Epithelial cell of esophagus (primary cell): ENCODE measurements at regions not wholly inside any gene's neighbourhood (a gene's known extent, or its start where the extent isn't known, plus 50 kb on each side); places are given as distances from the start of the nearest gene placed in this dataset.

Source experiments
- DNase-seq: peaks from one replicate; pipeline ENCODE4 v3.0.0; 2010; ENCODE audit warnings: low read depth
- H3K4me3 ChIP-seq: 2 replicates; pipeline ENCODE4 v1.5.1; 2011; ENCODE audit warnings: mild to moderate bottlenecking, low read length, control low read depth
- TF ChIP-seq, protein P1 (sequence below): IDR thresholded peaks from 2 replicates; pipeline ENCODE4 v1.5.1; 2011; ENCODE audit warnings: low read depth, mild to moderate bottlenecking, low read length, control low read depth, inconsistent platforms; ENCODE audit not compliant: insufficient read depth; ENCODE audit errors: missing control alignments

DNA sequence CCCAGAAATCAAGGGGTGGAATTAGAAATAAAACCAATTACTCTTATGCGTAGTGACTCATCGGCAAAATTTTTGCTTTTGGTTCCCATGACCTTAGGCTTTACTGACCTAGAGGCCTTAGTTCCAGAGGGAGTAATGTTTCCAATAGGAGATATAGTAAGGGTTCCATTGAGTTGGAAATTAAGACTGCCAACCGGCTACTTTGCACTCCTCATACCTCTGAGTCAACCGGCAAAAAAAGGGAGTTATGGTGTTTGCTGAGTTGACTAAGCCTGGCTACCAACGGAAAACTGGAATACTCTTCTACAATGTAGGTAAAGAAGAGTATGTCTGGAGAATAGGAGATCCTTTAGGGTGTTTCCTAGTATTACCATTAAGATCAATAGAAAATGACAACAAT lies 919.8 kb downstream of the CENPC start:
- TF ChIP-seq, protein P1, sequence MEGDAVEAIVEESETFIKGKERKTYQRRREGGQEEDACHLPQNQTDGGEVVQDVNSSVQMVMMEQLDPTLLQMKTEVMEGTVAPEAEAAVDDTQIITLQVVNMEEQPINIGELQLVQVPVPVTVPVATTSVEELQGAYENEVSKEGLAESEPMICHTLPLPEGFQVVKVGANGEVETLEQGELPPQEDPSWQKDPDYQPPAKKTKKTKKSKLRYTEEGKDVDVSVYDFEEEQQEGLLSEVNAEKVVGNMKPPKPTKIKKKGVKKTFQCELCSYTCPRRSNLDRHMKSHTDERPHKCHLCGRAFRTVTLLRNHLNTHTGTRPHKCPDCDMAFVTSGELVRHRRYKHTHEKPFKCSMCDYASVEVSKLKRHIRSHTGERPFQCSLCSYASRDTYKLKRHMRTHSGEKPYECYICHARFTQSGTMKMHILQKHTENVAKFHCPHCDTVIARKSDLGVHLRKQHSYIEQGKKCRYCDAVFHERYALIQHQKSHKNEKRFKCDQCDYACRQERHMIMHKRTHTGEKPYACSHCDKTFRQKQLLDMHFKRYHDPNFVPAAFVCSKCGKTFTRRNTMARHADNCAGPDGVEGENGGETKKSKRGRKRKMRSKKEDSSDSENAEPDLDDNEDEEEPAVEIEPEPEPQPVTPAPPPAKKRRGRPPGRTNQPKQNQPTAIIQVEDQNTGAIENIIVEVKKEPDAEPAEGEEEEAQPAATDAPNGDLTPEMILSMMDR, result no peak
- no peak for DNase-seq
- no peak overlapping the region for H3K4me3 ChIP-seq

GRCh38 chr4:66613591-66613990 lies 931.7 kb downstream of the CENPC start:
- DNase-seq, result no peak
- H3K4me3 ChIP-seq, result no peak overlapping the region
- TF ChIP-seq, protein P1, result no peak

DNA sequence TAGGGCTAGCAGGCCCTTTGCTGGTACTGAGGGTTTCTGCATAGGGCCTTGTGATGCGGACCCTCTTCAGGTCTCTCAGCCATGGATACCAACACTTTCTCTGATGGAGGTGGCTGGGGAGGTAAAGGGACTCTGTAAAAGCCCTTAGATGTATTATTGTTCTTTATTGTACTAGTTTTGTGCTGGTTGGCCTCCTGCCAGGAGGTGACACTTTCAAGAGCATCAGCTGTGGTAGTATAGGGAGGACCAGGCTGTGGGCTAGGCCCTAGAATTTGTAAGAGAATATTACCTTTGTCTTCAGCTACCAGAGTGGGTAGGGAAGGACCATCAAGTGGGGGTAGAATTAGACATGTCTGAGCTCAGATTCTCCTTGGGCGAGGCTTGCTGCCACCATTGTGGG lies 936.3 kb downstream of the CENPC start:
- TF ChIP-seq, protein P1, result no peak
- no peak overlapping the region for H3K4me3 ChIP-seq
- no peak for DNase-seq

DNA sequence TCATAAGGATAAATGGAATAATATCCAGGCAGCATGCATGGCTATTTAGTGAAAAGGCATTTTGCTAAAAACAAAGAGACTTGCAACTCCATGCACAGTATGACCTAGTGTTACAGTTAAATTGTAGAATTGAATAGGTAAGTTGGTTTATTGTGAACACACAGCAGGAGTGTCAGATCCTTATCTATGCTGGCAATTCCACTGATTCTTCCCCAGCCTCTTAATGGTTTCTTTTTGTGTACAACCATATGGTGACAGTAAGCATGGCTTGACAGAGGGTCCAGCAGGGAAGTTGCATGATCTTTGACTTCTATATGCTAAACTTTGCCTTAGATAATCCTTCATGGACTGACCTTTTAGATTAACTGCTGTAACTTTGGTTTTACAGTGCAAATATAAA lies 936.6 kb upstream of the EPHA5 start:
- TF ChIP-seq, protein P1, result no peak
- no peak for DNase-seq
- no peak overlapping the region for H3K4me3 ChIP-seq

DNA sequence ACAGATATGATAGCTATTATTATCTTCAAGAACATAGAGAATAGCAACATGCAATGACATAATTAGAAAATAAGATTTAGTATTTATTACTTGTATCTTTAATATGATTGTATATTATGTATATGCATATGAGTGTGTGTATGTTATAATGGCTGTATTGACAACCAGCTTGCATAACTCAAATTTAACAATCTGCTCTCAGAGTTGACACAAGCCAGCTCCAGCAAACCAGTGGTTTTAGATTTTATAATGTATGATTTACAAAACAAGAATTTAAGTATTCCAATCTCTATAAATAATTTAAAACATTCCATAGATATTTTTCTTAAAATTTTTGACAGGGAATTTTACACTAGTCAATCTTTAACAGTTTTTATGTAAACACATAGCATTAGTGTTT lies 935.9 kb upstream of the EPHA5 start:
- no peak for DNase-seq
- no peak overlapping the region for H3K4me3 ChIP-seq
- TF ChIP-seq, protein P1, result no peak

GRCh38 chr4:66604192-66604591 lies 933.9 kb upstream of the EPHA5 start:
- TF ChIP-seq, protein P1, result no peak
- no peak overlapping the region for H3K4me3 ChIP-seq
- DNase-seq, result no peak

DNA sequence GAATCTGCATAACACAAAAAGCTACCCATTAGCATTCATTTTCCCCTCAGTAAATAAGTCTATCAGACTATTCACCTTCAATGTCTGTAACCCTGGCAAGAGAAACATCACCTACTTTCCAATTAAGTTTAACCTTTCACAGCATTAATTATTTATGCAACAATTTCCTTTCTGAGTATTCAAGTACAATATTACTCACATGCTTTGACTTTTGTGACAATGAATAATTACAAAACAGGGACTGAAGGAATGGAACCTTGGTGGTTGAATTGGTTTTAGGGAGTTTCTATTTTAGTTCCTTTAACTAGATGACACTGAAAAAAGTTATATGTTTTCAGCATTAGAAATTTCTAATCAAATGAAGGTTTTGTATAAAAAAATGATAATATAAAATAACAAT lies 932.3 kb upstream of the EPHA5 start:
- no peak for DNase-seq
- H3K4me3 ChIP-seq, result no peak overlapping the region
- TF ChIP-seq, protein P1, result no peak
